K562 (cell line): ENCODE measurements at regions not wholly inside any gene's neighbourhood (a gene's known extent, or its start where the extent isn't known, plus 50 kb on each side); places are given as distances from the start of the nearest gene placed in this dataset.

Experiments
- HNRNPL ChIP-seq: fragments of 200-400 bp; formaldehyde crosslinking; IDR thresholded peaks from 2 replicates; pipeline ENCODE4 v1.6.1; 2017; ENCODE audit warnings: low read depth, mild to moderate bottlenecking, low read length
- MED1 ChIP-seq: sonication (generic); formaldehyde crosslinking; IDR thresholded peaks from 2 replicates; pipeline ENCODE4 v1.8.1; 2023; ENCODE audit warnings: missing genetic modification reagents, borderline replicate concordance

- TF ChIP-seq HNRNPL (no peak), MED1 (CRISPR knock-in tag) (no peak)
Measured at GRCh38 chr10:94122211-94122610, 128.5 kb downstream of the PLCE1 start.
